GM12891 (cell line): ENCODE measurements at regions not wholly inside any gene's neighbourhood (a gene's known extent, or its start where the extent isn't known, plus 50 kb on each side); places are given as distances from the start of the nearest gene placed in this dataset.

Source experiments
- DNase-seq: peaks from one replicate; pipeline ENCODE4 v3.0.0; 2011; ENCODE audit warnings: low spot score; ENCODE audit not compliant: insufficient read length
- FAIRE-seq: peaks from 2 replicates; lab custom pipeline; 2011; peaks lifted over from hg19 to GRCh38; lab: Jason Lieb, UNC
- PAX5 ChIP-seq: IDR thresholded peaks from 2 replicates; pipeline ENCODE4 v1.6.1; 2011; ENCODE audit warnings: low read length, moderate library complexity, mild to moderate bottlenecking; ENCODE audit not compliant: insufficient read depth, severe bottlenecking
- POLR2A ChIP-seq: IDR thresholded peaks from 2 replicates; pipeline ENCODE4 v1.6.1; 2011; ENCODE audit warnings: low read depth, low read length, control low read depth
- POLR2AphosphoS5 ChIP-seq: IDR thresholded peaks from 2 replicates; pipeline ENCODE4 v1.6.1; 2011; ENCODE audit warnings: low read depth, low read length, control low read depth
- POU2F2 ChIP-seq: IDR thresholded peaks from 2 replicates; pipeline ENCODE4 v1.6.1; 2011; ENCODE audit warnings: low read depth, mild to moderate bottlenecking, control low read depth, low read length, moderate library complexity
- SPI1 ChIP-seq: IDR thresholded peaks from 2 replicates; pipeline ENCODE4 v1.6.1; 2011; ENCODE audit warnings: low read depth, low read length, control low read depth
- TAF1 ChIP-seq: IDR thresholded peaks from 2 replicates; pipeline ENCODE4 v1.6.1; 2011; ENCODE audit warnings: low read depth, low read length, control low read depth

DNA sequence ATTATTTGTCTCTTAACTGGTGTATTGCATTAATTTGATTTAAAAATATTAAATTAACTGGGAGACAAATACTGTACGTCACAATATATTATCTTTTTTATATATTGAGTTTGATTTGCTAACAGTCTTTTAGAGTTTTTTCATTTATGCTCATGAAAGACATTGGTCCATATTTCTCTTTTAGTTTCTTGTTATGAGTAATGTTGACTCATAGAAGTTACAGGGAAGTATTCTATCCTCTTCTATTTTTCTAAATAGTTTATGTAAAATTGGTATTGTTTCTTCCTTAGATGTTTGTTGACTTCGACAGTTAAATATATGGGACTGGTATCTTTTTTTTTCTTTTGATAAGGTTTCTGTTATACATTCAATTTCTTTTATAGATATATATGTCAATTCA lies 1115.6 kb upstream of the CITED2 start:
- DNase-seq, result no peak
- no peak for FAIRE-seq
- no peak for TF ChIP-seq SPI1

DNA sequence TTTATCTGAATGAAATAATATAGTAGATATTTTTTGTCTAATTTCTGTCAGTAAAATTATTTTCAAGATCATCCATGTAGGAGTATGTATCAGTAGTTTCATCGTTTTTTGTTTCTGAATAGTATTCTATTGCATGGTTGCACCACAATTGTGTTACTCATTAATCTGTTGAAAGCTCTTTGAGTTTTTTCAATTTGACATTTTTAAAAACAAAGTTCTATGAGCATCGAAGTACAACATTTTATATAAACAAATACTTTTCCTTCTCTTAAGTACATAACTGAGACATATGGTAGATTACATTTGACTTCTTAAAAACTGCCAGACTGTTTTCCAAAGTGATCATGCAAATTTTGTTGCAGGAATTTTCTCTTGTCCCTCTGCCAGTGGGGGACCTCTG lies 1113.1 kb upstream of the CITED2 start:
- DNase-seq, result no peak
- FAIRE-seq, result no peak
- TF ChIP-seq TAF1, result no peak
- TF ChIP-seq POU2F2, result no peak
- no peak for TF ChIP-seq PAX5
- no peak for TF ChIP-seq POLR2A
- TF ChIP-seq POLR2AphosphoS5, result no peak
- TF ChIP-seq SPI1, result no peak

DNA sequence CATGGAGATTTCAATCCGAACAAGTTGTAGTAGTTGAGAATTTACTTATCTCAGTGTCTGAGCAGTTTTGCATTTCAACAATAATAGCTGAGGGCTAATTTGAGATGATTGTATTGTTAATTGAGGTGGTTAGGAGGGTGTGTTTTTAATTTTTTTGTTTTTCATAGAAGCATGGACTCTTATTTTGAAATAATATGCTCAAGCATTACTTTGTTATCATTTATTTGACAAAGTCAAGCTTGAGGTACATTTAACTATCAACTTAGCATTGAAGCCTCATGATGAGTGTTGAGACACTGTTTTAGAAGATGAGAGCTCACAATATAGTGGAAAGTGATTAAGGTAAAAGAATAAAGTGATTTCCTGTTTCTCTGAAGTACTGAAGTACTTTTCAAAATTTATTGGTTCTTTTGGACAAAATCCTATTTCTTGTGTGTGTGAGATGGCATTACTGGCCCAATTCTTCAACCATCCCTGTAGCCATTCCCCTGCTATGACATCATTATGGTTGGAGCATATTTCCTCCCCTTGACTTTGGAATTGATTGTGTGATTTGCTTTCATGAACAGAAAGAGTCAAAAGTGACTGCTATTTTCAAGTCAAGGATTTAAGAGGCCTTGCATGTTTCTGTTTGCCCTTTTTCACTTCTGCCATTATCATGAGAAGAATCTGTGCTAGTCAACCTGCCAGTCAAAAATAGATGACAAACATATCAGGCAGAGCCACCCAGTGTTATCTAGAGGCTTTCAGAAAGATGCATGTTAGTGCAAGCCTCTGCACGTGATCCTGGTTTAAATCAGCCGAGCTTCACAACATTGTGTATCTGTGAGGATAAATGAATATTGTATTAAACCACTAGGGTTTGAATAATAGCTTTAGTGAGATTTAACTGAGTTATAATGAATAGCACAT lies 1112.3 kb upstream of the CITED2 start:
- DNase-seq, result no peak
- no peak for FAIRE-seq
- TF ChIP-seq PAX5, result no peak
- TF ChIP-seq POLR2AphosphoS5, result no peak
- TF ChIP-seq TAF1, result no peak
- no peak for TF ChIP-seq POLR2A
- no peak for TF ChIP-seq SPI1
- no peak for TF ChIP-seq POU2F2

DNA sequence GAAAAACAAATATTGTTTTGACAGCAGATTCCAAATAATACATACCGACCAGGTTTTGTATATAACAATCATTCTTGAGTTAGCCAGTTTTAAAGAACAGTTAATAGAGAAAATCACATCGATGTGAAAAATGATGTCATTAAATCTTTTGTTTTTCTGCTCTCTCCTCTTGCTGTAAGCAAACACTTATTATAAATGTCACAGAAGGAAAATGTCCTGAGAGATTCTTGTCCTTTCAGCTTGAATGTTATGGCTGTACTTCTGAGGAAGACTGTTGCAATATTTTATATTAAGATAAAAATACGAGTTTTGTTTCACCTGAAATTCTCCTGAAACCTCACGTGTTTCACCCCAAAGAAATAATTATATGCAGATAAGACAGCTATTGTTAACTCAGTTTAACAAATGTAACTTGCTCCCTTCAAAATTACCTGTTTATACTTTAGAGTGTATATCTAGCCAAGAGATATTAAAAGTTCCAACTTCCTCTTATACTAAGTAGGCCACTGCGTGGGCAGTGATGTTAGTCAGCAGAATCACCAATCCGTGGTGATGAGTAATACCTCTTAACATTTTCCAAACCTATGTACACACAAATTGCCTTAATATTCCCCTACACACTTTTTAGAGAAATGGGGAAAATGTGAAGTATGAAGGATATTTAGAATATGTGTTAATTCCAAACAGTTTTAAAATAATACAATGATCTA lies 1111.4 kb upstream of the CITED2 start:
- no peak for DNase-seq
- TF ChIP-seq POLR2A, result no peak
- TF ChIP-seq SPI1, result 0 out of 2 replicates have a peak, but pooled peaks have one; percentile 5
- no peak for FAIRE-seq

DNA sequence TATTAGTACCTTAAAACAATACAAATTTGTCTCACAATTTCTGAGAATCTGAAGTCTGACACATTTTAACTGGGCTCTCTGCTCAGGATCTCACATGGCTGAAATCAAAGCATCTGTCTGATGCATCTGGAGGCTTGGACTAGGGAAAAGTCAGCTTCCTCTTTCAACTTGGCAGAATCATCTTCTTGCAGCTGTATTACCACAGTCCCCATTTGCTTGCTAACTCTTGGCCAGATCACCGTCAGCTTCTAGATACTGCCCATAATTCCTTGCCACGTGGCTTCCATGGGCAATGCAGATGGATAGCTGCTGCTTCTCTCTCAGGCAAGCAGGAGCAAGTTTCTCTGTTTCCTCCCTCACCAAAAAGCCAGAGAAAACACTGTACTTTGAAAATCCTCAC lies 1106.4 kb upstream of the CITED2 start:
- DNase-seq (no peak), FAIRE-seq (no peak)
- TF ChIP-seq POU2F2, result no peak
- TF ChIP-seq POLR2AphosphoS5, result no peak
- TF ChIP-seq TAF1, result no peak
- no peak for TF ChIP-seq SPI1
- no peak for TF ChIP-seq PAX5
- no peak for TF ChIP-seq POLR2A

DNA sequence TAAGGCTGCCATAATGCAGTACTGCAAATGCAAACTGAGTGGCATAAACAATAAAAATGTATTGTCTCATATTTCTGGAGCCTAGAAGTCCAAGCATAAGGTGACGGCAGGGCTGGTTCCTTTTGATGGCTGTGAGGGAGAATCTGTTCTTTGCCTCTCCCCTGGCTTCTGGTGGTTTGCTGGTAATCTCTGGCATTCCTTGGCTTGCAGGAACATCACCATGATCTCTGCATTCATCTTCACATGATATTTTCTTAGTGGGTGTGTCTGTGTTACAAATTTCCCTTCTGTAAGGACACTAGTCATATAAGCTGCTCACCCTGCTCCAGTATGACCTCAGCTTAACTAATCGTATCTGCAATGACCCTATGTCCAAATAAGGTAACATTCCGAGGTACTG lies 1104.2 kb upstream of the CITED2 start:
- DNase-seq, result no peak
- FAIRE-seq, result no peak
- TF ChIP-seq TAF1 (no peak), POU2F2 (no peak), PAX5 (no peak), POLR2A (no peak), POLR2AphosphoS5 (no peak), SPI1 (no peak)

DNA sequence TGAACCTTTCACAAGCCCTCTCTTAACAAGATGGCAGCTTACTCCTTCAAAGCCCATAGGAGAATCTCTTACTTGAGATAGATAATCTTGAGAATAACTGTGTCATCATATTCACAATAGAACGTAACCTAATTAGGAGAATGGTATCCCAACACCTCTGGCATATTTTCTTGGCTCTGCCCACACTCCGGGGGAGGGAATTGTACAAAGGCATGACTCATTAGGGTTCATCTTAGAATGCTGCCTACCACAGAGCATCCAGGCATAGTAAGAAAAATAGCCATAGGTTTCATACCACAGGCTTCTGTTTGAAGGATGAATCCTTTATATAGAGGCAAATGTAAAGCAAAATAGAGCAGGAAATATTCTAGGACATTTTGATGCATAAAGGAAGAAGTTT lies 1100.6 kb upstream of the CITED2 start:
- FAIRE-seq (no peak), DNase-seq (no peak)
- TF ChIP-seq POU2F2 (no peak), POLR2AphosphoS5 (no peak), POLR2A (no peak), SPI1 (no peak), TAF1 (no peak), PAX5 (no peak)

DNA sequence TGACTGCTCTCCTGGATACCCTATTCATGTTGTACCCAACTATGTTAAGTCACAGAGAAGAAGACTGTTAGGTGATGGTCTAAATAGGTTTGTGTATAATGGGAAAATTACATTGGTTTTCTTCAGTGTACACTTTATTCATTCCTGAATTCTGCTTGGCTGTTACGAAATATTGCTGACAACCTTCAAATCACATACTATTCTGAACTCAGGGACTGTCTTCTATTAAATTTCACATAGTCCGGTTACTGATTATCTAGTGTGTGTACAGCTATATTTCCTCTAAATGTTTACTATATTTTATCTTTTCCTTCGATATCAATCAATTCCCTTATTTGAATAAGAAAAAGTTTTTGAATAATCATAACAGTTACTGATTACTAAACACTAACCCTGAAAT lies 1090.3 kb upstream of the CITED2 start:
- TF ChIP-seq SPI1, result no peak
- TF ChIP-seq POLR2AphosphoS5, result no peak
- no peak for TF ChIP-seq TAF1
- TF ChIP-seq POU2F2, result no peak
- TF ChIP-seq PAX5, result no peak
- TF ChIP-seq POLR2A, result no peak
- DNase-seq (no peak), FAIRE-seq (no peak)

DNA sequence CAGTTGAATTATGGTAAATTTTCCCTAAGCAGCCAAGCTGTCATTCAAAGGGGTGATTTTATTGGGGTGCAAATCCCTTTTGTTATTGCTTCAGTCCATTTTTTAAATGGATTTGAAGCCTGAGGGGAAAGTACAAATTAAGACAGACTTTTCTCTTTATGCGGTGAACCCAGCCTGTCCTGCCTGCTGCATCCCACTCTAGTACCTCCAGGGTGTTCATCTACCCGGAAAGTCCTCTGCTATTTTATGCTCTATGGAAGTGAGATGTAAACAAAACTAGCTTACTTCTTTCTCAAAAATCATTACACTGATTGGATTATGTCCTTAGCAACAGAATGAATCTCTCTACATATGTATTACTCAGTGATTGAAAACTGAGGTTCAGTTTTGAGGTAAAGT lies 1088.9 kb upstream of the CITED2 start:
- FAIRE-seq (no peak), DNase-seq (no peak)
- TF ChIP-seq PAX5 (no peak), TAF1 (no peak), SPI1 (no peak), POU2F2 (no peak), POLR2A (no peak), POLR2AphosphoS5 (no peak)

DNA sequence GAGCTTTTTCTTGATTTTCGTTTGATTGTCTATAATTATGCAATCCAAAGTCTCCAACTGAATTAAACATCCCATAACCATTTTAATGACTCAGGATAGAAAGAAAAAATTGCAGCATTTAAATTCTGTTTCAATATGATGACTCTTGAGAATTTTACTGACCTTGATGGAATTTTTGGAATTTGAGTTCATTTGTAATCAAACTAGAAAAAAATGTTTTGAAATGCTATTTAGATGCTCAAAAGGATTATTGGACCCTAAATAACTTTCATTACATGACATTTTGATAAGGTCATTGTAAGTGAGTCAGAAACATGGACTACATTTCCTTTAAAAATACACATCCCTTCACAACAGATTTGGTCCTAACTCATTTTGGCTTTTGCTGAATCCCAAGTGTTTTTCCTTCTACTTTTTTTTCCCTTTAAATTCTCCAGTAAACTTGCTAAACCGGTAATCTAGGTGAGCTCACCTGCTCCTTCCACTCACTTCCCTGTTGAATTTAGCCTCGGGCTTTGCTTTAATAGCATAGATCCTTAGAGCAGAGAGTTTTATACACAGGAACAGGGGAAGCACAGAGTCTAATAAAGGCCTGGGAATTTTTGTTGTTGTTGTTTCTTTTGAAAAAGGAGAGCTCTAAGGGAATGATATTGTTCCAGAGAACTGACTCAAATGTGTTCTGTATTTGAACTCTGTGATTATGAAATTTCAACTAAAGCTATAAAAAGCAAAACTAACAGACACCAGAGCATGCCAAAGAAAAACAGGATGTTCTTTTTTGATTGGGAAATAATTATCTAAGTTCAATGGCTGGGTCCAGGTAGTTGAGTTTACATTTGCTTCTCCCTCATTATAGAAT lies 1088.2 kb upstream of the CITED2 start:
- TF ChIP-seq POLR2A (no peak), PAX5 (no peak), TAF1 (no peak), POU2F2 (no peak), POLR2AphosphoS5 (no peak), SPI1 (no peak)
- FAIRE-seq (no peak), DNase-seq (no peak)

DNA sequence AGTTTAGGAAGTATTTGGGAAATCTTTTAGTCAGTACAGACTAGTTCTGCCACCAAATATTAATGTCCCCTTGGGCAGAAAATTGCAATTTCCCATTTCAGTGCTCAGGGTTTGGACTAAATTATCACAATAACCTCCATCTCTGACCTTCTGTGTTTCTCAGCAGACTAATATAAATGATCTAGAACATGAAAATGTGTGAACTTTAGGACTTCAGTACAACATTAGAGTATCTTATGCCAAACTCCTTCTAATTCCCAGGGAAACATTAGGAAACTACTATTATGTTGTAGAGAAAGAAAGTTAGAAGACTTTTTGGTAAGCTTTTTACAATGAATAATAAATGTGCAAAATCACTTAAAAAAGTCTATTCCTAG lies 1087.6 kb upstream of the CITED2 start:
- FAIRE-seq (no peak), DNase-seq (no peak)
- TF ChIP-seq TAF1, result no peak
- TF ChIP-seq PAX5, result no peak
- TF ChIP-seq POLR2A, result no peak
- no peak for TF ChIP-seq POLR2AphosphoS5
- no peak for TF ChIP-seq POU2F2
- TF ChIP-seq SPI1, result no peak
